Dermis microvascular lymphatic vessel endothelial cell (primary cell): ENCODE measurements at regions not wholly inside any gene's neighbourhood (a gene's known extent, or its start where the extent isn't known, plus 50 kb on each side); places are given as distances from the start of the nearest gene placed in this dataset.

Source experiments
- DNase-seq, 2 donors: peaks; one replicate each; pipeline versions ENCODE4 v3.0.0 to v3.0.0-alpha.2; 2010; ENCODE audit warnings: low read depth in 2 of 2

DNA sequence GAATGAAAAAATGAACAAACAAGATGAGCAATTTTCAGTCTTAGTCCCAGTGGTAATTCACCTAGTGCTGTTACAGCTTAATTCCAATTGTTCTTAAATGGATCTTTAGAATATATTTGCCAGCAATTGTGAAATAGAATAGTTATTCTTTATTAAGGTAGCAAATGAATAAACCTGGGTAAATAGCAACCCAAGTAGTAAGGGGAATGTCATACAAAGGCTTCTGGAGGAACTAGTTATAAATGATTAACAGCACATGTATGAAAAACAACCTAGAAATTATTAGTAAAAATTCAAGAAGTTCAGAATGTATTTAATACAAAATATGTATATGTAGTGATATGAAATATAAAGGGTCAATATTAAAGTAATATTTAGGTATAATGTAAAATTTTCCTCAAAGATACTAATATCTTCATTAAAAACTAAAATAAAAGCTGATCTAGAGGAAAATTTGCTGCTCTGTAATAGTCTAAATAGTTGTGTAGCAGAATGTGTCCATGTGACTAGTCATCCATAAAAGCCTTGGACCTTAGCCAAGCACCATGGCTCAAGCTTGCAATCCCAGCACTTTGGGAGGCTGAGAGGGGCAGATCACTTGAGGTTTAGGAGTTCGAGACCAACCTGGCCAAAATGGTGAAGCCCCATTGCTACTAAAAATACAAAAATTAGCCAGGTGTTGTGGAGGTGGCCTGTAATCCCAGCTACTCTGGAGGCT lies 535.9 kb upstream of the ATXN8OS start:
- no peak for DNase-seq

DNA sequence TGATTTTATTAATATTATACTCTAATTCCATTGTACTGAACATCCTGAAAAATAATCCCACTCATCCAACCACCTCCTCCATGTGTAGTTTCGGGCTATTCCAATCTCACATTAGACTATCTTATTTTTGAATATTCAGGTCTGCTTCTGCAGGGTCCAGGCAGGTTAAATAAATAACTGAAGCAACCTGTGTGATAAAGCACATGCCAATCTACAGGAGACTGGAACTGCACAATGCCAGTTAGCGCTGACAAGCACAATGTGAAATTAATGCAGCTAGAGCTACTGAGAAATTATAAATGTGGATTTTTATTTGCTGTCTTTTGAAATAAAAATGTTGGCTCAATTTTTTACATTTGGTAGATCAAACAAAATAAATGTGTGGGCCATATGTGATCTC lies 540.1 kb upstream of the ATXN8OS start:
- DNase-seq, result no peak

DNA sequence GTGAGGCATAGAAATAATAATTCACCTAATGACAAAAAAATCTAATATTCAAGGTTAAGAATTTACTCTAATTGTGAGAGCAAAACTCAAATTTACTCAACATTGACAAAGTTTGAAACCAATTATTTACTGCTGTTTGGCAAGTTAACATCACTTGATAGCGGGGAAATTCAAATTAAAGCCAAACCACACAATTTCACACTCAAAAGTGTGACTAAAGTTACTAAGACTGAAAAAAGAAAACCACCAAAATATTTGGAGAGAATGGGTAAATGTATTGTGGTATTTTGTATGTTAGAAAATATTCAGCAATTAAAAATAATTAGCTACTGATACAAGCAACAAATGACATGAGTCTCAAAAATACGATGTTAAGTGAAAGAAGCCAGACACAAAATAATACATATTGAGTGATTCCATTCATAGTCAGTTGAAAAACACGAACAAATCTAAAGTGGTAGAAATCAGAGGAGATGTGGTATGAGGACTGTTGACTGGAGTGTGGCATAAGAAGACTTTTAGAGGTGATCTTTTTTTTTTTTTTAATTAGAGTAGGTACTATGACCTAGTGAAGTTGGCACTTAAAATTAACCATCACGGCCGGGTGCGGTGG lies 541.4 kb upstream of the ATXN8OS start:
- DNase-seq, result no peak

DNA sequence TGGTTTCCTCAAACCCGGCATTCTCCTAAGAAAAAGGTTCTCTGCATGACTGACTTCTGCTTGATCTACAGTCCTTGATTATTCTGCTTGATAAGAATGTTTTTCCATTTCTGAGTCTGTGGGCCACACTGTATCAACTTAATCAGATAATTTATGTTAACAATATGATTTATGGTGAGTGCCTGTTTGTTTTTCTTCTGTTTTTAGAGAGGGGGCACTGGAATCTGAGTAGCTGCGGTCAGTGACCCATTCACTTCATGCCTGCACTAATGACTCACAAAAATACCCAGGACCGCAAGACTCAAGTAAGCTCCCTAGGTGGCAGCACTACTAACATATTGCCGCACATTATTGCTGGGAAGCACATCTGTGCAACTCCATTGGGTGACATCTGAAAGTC lies 542.3 kb upstream of the ATXN8OS start:
- no peak for DNase-seq

DNA sequence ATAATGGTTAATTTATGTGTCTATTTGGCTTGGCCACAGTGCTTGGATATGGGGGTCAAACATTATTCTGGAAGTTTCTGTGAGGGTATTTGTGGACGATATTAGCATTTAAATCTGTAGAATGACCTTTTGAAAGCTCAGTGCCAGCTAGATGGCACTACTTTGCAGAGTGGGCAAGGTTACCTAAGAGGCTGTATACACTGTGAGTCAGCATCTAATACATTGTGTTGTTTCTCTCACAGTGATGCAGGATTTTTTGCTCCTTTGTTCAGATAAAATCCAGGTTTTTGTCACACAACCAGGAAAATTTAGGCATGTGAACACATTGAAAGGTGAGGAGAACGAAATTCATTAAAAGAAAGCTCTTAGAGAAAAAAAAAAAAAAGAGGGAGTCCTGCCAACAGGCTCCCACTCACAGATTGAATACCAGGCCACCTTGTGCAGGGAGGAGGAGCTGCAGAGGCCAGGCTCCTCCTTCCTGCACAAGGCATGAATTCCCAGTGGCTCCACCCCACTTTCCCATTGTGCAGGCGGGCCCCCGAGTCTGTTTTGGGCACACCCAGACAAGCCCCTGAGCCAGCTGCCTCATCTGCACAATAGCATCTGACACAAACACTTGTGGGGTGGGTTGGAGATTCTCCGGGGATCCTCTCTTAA lies 551.0 kb upstream of the ATXN8OS start:
- DNase-seq, result no peak

DNA sequence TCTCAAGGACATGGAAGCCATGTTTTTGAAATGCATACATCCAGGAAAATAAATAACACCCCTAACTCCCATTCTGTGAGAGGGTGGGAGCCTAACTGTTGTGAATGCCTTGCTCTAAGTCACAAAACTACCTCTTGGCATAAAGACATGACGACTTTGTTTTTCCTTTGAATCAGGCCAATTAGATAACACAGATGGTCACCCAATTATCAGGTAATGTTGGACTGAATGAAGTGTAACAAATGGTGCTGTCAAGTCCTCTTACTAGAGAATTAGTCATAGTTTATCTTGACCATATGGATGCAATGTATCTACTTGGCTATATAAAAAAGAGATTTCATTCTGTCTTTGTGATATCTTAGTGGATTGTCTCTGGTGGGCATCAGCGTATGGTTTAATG lies 553.6 kb upstream of the ATXN8OS start:
- no peak for DNase-seq

DNA sequence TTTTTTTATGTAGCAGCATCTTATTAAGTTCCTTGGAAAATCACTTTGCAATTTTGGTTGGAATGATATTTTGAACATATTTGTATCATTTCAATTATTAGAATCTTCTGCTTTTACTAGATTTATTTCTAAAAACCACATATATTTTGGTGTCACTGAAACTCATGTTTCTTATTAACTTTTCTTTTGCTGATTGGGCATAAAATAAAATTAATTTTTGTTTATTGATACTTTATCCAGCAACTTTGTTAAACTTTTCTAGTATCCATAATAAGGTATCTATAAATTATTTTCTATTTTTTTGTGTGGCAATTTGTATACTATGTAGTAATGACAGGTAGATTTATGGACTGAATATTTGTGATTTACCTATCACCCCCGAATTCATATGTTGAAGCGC lies 556.4 kb upstream of the ATXN8OS start:
- no peak for DNase-seq

DNA sequence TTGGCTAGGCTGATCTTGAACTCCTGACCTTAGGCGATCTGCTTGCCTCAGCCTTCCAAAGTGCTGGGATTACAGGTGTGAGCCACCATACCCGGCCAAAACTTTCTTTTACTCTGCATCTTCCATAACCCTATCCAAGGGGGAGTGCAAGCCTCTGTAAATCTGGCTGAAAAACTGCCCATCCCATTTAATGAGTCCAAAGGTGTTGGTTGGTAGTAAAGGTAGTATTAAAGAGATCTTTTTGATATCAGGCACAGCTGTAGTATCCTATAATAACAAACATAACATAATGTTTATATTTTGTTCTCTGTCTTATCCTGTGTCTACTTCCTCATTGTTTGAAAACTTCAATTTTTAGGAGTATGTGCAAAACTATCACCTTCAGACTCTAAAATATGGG lies 559.8 kb upstream of the ATXN8OS start:
- DNase-seq, result no peak

DNA sequence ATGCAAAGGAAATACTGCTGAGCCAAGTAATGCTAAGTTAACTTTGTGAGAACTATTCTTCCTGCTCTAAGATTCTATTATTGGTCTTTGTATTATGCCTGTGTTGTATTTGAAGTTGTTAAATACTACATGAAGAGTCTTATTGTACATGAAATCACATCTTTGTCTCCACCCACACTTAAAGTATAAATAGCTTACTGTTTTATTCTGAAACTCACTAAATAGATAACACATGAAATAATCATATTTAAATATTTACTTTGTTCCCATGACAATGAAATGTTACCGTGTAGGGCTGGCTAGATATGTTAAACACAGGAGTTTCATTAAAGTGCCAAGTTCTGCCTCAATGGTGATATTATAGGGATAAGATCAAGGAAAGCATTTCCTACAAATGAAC lies 562.1 kb upstream of the ATXN8OS start:
- no peak for DNase-seq

DNA sequence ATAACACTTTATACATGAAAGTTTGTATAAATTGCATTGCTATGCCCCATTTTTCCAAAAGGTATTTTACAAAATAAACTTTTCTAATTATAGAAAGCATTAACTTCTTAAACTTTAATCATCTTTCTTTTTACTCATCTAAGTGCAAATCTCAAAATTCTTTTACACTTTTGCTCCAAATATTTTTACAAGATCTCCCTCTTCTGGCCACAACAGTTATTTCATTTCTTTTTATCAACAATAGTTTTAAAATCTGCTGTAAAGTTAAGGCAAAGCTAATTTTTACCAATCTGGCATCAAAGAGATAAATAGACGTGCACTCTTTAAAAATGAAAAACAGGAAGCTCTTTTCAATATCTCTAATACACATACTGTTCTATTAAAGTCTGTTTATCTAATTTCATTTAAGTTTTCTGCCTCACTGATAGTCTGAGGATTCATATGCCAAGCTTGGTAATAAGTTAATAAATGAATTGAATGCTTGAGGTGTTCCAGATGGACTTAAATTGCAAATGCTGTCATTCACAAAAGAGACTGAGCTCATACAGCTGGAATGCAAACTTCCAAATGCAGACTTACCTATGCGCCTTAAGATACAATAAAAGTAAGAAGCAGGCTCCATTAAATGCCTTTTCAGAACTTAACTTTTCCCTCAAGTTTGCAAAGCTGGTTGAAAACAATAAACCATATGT lies 583.0 kb upstream of the ATXN8OS start:
- DNase-seq, result no peak

DNA sequence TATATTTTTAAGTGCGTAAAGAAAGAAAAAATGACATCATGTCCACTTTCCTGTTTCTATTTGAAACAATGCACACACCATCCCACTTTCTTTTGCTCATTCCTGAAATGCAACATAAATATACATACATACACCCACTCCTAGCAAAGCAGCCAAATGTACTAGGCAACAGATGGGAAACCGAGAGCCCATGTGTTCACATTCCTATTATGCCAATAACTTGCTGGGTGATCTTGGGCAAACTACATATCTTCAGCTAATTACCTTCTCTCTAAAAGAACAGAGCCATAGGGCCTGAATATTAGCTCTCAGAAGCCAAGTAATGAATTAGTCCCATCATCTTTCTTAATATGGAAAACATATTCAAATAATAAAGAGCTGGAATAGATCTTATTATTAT lies 610.6 kb upstream of the ATXN8OS start:
- no peak for DNase-seq

DNA sequence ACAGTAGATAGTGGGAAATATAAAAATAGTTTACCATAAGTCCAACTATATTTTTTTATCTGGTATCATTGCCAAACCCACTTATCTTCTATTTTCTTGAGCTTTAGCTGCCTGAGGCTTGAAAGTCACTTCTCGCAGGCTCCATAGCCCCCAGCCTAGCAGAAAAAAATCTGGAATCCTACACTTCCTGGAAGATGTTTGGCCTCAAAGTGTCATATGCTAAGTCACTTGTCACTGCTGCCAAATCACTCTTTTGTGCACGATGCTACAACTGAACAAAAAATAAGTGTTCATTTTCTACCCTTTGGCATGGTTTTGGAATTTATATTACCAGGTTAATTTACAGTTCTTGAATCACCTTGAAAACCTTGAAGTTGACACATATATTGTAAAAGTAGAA lies 612.5 kb upstream of the ATXN8OS start:
- no peak for DNase-seq

DNA sequence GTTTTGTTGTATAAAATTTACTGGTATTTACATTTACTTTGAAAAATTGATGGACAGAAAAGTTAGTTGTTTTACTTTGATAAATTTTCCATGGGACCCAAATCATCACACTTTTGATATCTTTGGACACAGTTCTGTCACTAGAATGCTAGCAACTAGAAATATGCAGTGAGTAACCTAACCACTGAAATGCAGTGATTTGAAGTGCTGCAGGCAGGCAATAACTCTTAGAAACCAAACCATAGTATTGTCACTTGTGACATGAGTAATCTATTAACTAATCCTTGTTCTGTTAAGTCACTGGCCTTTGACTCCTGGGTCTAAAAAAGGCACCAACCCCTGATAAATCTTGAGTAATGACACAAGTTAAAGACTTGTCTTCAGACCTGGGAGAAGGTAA lies 620.0 kb upstream of the ATXN8OS start:
- no peak for DNase-seq

DNA sequence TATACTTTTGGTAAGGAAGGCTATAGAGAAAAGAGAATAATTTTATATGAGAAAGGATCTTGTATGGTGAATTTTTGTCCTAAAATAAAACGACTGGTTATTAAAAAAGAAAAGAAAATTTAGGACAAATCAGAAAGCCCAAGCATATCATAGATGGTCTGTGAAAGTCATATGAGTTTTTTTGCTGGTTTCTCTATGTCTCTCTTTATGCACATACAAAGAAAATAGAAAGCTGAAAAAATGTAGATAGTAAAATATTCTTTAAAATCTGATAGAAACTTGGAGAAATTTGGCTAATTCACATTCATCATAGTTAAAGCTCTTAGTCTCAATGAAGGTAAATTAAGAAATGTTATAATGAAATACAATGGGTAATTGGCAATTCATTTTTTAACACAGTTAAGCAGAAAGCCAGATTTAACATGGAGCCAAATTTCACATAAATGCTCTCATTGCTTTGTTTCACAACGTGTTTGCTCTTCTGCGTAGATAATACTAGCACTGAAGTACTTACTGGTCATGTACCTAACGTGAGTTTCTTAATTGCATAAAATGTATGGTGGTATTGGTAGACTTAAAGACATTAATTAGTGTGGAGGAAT lies 621.5 kb upstream of the ATXN8OS start:
- DNase-seq, result no peak

DNA sequence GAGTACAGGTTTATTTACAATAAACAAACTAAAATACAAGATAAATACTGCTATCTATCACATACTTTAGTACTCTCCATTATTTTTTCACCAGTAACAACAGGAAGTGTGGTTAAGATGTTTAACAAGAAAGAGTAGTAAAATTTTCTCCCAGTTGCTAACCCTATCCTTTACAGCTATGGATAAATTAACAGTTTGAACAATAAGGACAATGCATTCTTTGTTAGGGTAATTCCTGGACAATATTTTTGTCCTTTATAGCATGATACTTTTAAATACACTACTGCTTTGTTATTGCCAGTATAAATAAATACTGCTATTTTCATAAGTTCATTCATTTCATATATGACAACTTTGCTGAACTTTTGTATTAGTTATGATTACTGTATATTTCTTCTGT lies 630.2 kb upstream of the ATXN8OS start:
- no peak for DNase-seq

DNA sequence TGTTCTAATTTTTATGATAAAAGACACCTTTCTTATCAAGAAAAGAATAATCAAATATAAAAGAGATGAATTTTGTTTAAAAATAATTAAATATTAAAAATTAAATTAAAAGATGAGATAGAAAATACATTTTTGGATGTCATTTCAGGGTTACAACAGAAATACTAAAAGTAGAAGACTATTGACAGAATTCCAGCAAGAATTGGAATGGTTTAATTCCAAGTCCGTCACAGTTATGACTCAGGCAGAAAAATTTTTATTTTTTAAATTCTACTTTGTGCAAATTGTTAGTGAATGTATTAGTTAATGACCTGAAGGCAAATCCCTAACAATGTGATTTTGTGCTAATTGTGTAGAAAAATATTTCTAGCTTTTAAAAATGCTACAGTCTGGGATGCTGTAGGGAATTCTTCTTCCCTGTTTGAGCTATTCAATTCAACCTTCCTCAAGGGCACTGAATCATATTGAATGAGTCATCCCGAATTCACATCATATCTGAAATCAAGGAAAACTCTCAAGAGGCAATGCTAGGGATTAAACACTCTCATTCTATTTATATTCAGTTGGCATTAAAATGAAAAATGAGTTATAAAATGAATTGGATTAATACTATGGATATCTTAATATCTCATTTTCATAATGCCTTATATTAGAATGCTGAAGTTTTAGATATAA lies 633.5 kb upstream of the ATXN8OS start:
- DNase-seq, result no peak

DNA sequence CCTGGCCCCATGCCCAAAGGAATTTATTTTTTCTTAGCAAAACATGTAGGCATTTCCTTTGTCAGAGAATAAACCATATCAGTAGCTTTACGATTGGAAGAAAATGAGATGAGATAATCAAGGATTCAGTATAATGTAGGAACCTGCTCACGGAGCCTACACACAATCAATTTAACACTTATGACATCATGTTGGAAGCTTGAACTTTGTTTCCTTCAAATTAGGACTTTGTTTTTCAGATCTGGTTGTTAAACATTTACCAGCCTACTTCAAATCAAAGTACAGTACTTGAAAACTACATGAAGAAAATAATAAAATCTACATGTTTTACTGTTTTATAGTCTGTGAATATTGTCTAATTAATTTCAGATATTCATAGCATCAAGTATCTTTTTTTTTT lies 639.0 kb upstream of the ATXN8OS start:
- no peak for DNase-seq

DNA sequence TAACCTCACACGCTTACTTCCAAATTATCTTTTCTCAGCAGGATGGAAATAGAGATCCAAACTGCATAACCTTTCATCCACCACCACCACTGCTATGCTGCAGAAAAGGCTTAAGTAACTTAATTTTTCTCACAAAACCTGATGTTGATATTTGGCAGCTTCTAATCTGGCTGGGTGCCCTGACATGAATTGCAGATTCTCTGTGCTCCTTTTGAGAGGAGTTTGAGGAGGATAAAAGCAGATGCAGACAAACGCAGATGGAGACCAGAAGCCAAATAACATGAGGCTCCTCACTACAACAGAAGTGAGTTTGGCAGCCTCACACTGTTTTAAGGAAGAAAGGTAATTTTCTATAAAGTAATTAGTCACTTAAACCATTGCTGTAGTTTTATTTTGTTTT lies 646.2 kb upstream of the ATXN8OS start:
- DNase-seq, result no peak

DNA sequence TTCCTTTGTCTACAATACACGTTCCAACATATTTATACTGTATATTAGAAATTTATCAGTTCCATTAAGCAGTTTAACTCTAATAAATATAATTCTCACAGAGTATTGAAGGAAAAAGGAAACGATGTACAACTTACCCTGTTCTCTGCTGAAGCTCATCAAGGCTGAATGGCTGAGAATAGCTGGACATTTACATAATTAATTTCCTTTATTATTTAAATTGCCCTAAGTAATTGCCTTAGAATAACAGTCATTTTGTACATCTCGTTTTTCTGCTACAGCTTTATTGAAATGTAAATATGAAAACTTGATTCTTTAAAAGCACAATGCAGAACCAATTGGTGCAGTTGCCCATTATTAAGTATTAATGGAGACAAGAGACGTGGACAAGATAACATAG lies 648.3 kb upstream of the ATXN8OS start:
- DNase-seq, result no peak

DNA sequence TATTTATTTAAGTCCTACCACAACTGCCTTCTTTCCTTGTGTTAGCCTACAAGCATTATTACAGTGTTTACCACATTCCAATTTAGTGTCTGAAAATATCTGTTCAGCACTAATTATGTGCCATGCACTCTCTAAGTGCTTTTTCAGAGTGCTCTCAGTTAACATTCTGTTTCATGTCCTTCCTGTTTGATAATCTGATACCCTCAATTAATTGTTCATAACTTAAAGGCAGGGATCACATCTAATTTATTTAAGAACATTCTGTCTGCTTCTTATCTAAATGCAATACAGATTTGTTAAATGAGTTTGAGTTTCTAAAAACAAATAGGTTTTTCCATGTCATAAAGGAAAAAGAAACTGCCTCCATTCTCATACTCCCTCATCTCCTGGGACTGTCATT lies 649.6 kb upstream of the ATXN8OS start:
- DNase-seq, result no peak

DNA sequence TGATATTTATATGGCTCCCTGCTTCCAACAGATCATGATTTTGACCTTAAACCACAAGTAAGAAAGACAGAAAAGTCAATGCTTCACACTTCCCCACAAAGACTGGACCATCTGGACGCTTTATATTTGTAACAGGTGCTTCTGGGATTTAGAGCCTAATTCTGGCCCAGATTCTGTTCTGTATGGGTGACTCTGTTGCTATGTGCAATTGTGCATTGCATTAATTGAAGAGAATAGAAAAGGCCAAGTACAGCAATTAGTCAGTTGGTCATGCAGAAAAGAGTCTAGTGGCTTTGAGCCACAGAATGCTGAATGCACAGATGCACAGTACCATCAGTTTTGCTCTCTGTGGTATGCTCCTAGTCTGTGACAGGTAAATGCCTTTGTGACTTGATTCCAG lies 657.4 kb upstream of the ATXN8OS start:
- DNase-seq, result no peak

DNA sequence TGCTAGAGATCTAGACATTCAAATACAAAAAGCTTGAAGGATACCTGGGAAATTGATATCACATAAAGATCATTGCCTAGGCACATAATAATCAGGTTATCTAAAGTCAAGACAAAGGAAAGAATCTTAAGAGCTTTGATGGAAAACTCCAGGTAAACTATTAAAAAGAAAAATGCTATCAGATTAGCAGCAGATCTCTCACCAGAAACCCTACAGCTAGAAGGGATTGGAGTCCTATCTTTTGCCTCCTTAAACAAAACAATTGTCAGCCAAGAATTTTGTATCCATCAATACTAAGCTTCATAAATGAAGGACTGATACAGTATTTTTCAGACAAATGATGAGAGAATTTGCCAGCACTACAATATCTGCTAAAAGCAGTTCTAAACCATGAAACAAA lies 682.4 kb upstream of the ATXN8OS start:
- DNase-seq, result no peak
